Lower leg skin (tissue), 3 donors: ENCODE measurements at regions not wholly inside any gene's neighbourhood (a gene's known extent, or its start where the extent isn't known, plus 50 kb on each side); places are given as distances from the start of the nearest gene placed in this dataset.
"Not testable (repeated sequence)": the region's sequence is repeated elsewhere in the genome, so short reads cannot be mapped to it uniquely, and the experiment has no call there.

Source experiments
- CTCF ChIP-seq, 3 donors: fragments of 450-650 bp; IDR thresholded peaks; one replicate each; pipeline ENCODE4 v1.5.1; 2016; ENCODE audit warnings: antibody characterized with exemption in 3 of 3, mild to moderate bottlenecking in 3 of 3, moderate library complexity in 2 of 3
- POLR2A ChIP-seq, 2 donors: fragments of 450-650 bp; IDR thresholded peaks; one replicate each; pipeline ENCODE4 v1.6.1; 2016 to 2017; ENCODE audit warnings: antibody characterized with exemption in 2 of 2, mild to moderate bottlenecking in 1 of 2, moderate library complexity in 1 of 2

- TF ChIP-seq CTCF, POLR2A (IDR thresholded peaks at IDR 0.05): not testable (repeated sequence)
Measured at GRCh38 chr6:133789449-133789848, 99.5 kb upstream of the TCF21 start.
